22Rv1 (cell line): ENCODE measurements at regions not wholly inside any gene's neighbourhood (a gene's known extent, or its start where the extent isn't known, plus 50 kb on each side); places are given as distances from the start of the nearest gene placed in this dataset.

Experiments
- H3K27ac ChIP-seq: fragments of 450-650 bp; 2 replicates; pipeline ENCODE4 v1.5.1; 2017
- CTCF ChIP-seq: fragments of 450-650 bp; IDR thresholded peaks from 2 replicates; pipeline ENCODE4 v1.5.1; 2017; ENCODE audit warnings: mild to moderate bottlenecking
- ZFX ChIP-seq: fragments of 450-650 bp; IDR thresholded peaks from 2 replicates; pipeline ENCODE4 v1.6.1; 2017; ENCODE audit warnings: antibody characterized with exemption, borderline replicate concordance

- TF ChIP-seq CTCF (no peak), ZFX (no peak)
- H3K27ac ChIP-seq, result no peak overlapping the region
Observed at GRCh38 chr4:56733352-56733751, 52.3 kb upstream of the HOPX start.

- TF ChIP-seq ZFX (no peak), CTCF (no peak)
- H3K27ac ChIP-seq, result no peak overlapping the region
Observed at GRCh38 chr4:56732301-56732700, 51.2 kb upstream of the HOPX start.

GRCh38 chr4:56731857-56732256 is 50.8 kb upstream of the HOPX start:
- H3K27ac ChIP-seq, result no peak overlapping the region
- TF ChIP-seq CTCF (no peak), ZFX (no peak)
